Ovary (tissue), 7 donors: ENCODE measurements at regions not wholly inside any gene's neighbourhood (a gene's known extent, or its start where the extent isn't known, plus 50 kb on each side); places are given as distances from the start of the nearest gene placed in this dataset.

ENCODE experiments used
- DNase-seq, 5 donors: peaks; one replicate each; pipeline ENCODE4 v3.0.0-alpha.2; 2019 to 2020
- H3K27ac ChIP-seq, 2 donors: fragments of 200-600 bp; one replicate each; pipeline versions ENCODE4 v1.5.1 to v1.8.0; 2019 to 2022
- H3K27me3 ChIP-seq: fragments of 200-600 bp; one replicate; pipeline ENCODE4 v1.8.0; 2022
- H3K36me3 ChIP-seq: fragments of 200-600 bp; sonication (generic); one replicate; pipeline ENCODE4 v1.5.1; 2019
- H3K4me1 ChIP-seq: one replicate; pipeline ENCODE4 v1.8.1; 2013; ENCODE audit warnings: mild to moderate bottlenecking, moderate library complexity; ENCODE audit not compliant: insufficient read depth
- H3K4me3 ChIP-seq: fragments of 200-600 bp; sonication (generic); one replicate; pipeline ENCODE4 v1.5.1; 2017
- H3K9me3 ChIP-seq, 2 donors: fragments of 200-600 bp in 1 of 2; sonication (generic) in 1 of 2; one replicate each; pipeline versions ENCODE4 v1.5.1 to v1.8.1; 2013 to 2019; ENCODE audit warnings: mild to moderate bottlenecking in 1 of 2, moderate library complexity in 1 of 2
- EP300 ChIP-seq: sonication (generic); formaldehyde crosslinking; IDR thresholded peaks from one replicate; pipeline ENCODE4 v1.6.1; 2017; ENCODE audit warnings: antibody characterized with exemption
- POLR2A ChIP-seq: fragments of 450-650 bp; IDR thresholded peaks from one replicate; pipeline ENCODE4 v1.6.1; 2017; ENCODE audit warnings: antibody characterized with exemption, mild to moderate bottlenecking, moderate library complexity
- WGBS, 3 donors: extraction: QIAGEN DNeasy Blood & Tissue Kit in 1 of 3; methylation state at CpG; one replicate each; pipeline versions ENCODE4 v1.1.5 to v1.1.7; 2013 to 2017; 5-methylcytosine and 5-hydroxymethylcytosine counted together
- intact Hi-C, 4 donors: fragments of 100-400 bp; cut with DNase I; formaldehyde crosslinking; loops; one replicate each; pipeline versions ENCODE4 v1.11.0 to v1.15.1; 2022 to 2023
- TF ChIP-seq, protein P1 (sequence below), 3 donors: fragments of 450-650 bp in 2 of 3; fragments of 200-600 bp in 1 of 3; IDR thresholded peaks; one replicate each; pipeline versions ENCODE4 v1.5.1 to v1.8.0; 2016 to 2022; ENCODE audit warnings: antibody characterized with exemption in 3 of 3, mild to moderate bottlenecking in 1 of 3
- donor health status: DM: no; HTN: no; CAD: no; lungs with moderate emphysema.
- donor health status: DM: no; HTN: no; CAD: no.
- donor health status: Bipolar disorder and iron deficiency.
- donor health status: DM: no; HTN: no; CAD: no.
- donor health status: DM: yes; HTN: yes; CAD: no.

DNA sequence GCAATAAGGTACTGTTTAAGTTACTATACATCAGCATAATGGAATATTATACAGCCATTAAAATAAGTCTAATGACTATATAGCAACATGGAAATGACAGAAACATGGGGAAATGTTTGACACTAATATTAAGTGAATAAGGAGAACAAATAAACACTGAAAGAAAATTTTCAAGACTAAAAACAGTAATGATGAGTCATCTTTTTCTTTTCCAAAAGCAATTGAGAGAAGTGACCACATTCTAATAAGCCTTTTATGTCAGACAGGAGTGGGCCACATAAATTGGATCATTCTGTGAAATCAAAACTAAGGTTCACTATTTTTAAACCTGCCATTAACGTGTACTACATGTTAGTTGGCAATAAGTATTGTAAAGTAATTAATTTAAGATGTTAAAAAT is 187.5 kb downstream of the AHR start:
- Histone ChIP-seq H3K4me1 (no peaks in the 10 kb centered on the region), H3K27me3 (no peaks in the 10 kb centered on the region), H3K27ac (no peak overlapping the region), H3K9me3 (no peaks in the 10 kb centered on the region), H3K36me3 (no peaks in the 10 kb centered on the region), H3K4me3 (no peak overlapping the region)
- DNase-seq = no peak
- WGBS, 3 donors = 73 to 83% (median 82%) methylated on average over 1 of the region's 1 CpG
- intact Hi-C loops = no loop called here
- TF ChIP-seq EP300 = no peak
- TF ChIP-seq, protein P1, sequence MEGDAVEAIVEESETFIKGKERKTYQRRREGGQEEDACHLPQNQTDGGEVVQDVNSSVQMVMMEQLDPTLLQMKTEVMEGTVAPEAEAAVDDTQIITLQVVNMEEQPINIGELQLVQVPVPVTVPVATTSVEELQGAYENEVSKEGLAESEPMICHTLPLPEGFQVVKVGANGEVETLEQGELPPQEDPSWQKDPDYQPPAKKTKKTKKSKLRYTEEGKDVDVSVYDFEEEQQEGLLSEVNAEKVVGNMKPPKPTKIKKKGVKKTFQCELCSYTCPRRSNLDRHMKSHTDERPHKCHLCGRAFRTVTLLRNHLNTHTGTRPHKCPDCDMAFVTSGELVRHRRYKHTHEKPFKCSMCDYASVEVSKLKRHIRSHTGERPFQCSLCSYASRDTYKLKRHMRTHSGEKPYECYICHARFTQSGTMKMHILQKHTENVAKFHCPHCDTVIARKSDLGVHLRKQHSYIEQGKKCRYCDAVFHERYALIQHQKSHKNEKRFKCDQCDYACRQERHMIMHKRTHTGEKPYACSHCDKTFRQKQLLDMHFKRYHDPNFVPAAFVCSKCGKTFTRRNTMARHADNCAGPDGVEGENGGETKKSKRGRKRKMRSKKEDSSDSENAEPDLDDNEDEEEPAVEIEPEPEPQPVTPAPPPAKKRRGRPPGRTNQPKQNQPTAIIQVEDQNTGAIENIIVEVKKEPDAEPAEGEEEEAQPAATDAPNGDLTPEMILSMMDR (IDR thresholded peaks at IDR 0.05) = no peak

DNA sequence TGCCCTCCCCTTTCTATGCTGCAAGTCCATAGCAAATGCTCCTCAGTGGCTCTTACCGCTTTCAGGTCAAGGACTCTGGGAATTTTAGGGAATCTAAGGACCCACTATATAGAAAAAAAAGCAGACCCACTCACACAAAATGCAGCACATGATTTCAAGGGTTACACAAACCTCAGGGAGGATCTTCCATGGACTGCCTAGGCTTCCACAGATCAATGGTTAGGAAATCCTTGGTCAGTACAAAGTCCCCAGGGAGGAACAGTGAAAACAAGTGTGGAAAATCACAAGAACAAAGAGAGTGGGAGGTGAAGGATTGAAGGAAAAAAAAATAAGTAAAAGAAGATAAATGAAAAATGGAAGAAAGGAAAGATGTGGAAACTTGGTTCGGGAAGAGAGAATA is 188.4 kb downstream of the AHR start:
- TF ChIP-seq, protein P1 (IDR thresholded peaks at IDR 0.05) = no peak
- TF ChIP-seq POLR2A = no peak
- H3K9me3 ChIP-seq = no peaks in the 10 kb centered on the region
- H3K4me3 ChIP-seq = no peak overlapping the region
- H3K27me3 ChIP-seq = no peaks in the 10 kb centered on the region
- DNase-seq = no peak
- no peaks in the 10 kb centered on the region for H3K4me1 ChIP-seq
- intact Hi-C loops = no loop called here
- WGBS, 3 donors = 94 to 97% (median 96%) methylated on average over 2 of the region's 2 CpGs
- H3K27ac ChIP-seq = no peak overlapping the region
- H3K36me3 ChIP-seq = no peaks in the 10 kb centered on the region

DNA sequence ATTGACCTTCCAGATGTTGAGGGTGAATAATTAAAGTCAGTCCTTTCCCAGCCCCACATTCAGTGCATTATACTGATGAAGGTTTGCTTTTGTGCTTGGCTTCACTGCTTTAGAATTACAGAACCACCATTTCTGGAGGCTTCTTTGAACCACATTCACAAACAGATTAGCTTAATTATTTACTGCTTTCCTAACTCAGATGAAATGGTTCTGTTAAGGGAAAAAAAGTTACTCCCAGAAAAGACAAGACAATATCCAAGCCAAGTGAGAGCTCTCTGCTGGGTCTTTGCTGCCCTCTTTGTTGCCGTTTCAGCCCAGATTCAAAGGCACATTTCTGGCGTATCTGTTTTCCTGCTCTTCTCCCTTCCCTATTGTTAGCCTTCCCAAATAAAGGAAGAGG is 188.9 kb downstream of the AHR start:
- Histone ChIP-seq H3K27me3 (no peaks in the 10 kb centered on the region), H3K4me3 (no peak overlapping the region), H3K9me3 (no peaks in the 10 kb centered on the region), H3K4me1 (no peaks in the 10 kb centered on the region), H3K36me3 (no peaks in the 10 kb centered on the region), H3K27ac (no peak overlapping the region)
- DNase-seq = no peak
- 79 to 88% (median 79%) methylated on average over 2 of the region's 2 CpGs for WGBS, 3 donors
- TF ChIP-seq POLR2A (no peak), EP300 (no peak)
- TF ChIP-seq, protein P1 (IDR thresholded peaks at IDR 0.05) = no peak
- intact Hi-C loops = no loop called here

DNA sequence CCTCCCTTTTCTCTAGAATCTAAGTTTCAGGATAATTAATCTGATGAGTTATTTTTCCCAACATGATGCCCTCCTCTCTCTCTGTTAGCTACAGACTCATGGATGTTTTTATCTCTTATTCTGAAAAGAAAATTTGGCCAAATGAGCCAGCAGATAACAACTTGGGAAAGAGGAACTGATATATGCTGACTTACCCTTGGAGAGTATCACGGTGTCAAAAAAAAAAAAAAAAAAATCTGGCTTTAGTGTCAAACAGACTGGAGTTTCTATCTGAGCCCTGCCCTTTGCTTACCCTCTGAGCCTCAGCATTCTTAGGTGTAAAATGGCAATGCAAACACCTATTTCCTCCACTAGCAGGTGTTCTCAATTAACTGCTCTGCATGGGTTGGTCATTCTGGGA is 190.4 kb downstream of the AHR start:
- H3K27me3 ChIP-seq = no peaks in the 10 kb centered on the region
- DNase-seq = no peak
- no peaks in the 10 kb centered on the region for H3K4me1 ChIP-seq
- TF ChIP-seq EP300 (no peak), POLR2A (no peak)
- TF ChIP-seq, protein P1 (IDR thresholded peaks at IDR 0.05) = no peak
- H3K27ac ChIP-seq = no peak overlapping the region
- intact Hi-C loops = no loop called here
- no peaks in the 10 kb centered on the region for H3K36me3 ChIP-seq
- no peaks in the 10 kb centered on the region for H3K9me3 ChIP-seq
- H3K4me3 ChIP-seq = no peak overlapping the region
- WGBS, 3 donors = 71 to 89% (median 88%) methylated on average over 1 of the region's 1 CpG

DNA sequence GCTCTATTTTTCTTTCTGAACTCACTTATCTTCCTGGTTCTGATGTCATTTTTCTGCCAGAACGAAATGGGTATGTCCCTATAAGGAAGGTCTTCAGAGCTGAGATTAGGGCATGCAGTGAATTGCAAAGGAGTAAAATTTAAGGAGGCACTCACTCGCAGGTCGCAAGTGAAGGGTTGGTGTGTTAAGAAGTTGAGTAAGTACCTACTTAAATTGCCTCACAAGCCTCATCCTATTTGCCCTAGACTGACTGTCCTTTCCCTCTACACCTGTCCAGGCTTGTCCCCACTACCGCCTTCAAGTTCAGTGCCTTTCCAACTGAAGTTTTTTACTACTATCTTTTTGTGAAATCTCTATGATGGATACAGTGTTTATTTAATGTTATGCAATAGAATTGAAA is 191.5 kb downstream of the AHR start:
- H3K27me3 ChIP-seq = no peaks in the 10 kb centered on the region
- no peak overlapping the region for H3K4me3 ChIP-seq
- no peak overlapping the region for H3K27ac ChIP-seq
- whole genome bisulfite sequencing, 3 donors = 85 to 87% (median 87%) methylated on average over 4 of the region's 4 CpGs
- intact Hi-C loops = no loop called here
- no peaks in the 10 kb centered on the region for H3K36me3 ChIP-seq
- no peaks in the 10 kb centered on the region for H3K4me1 ChIP-seq
- no peak for DNase-seq
- no peak for TF ChIP-seq POLR2A
- no peak for TF ChIP-seq EP300
- TF ChIP-seq, protein P1 (IDR thresholded peaks at IDR 0.05) = no peak
- no peaks in the 10 kb centered on the region for H3K9me3 ChIP-seq
